PC-9 (cell line): ENCODE measurements at regions not wholly inside any gene's neighbourhood (a gene's known extent, or its start where the extent isn't known, plus 50 kb on each side); places are given as distances from the start of the nearest gene placed in this dataset.

Experiments used
- BruUV-seq: library from RNA; stranded (reverse); fragments of 400-500 nt; replicated peaks from 2 replicates; lab custom pipeline; 2021; lab: Mats Ljungman, UMichigan
- CTCF ChIA-PET: fragments of 300-600 bp; sonication (Branson Sonifier 250); formaldehyde crosslinking; loops from one replicate; lab custom pipeline; 2022; ENCODE audit warnings: antibody characterized with exemption; lab: Charles Lee
- POLR2A ChIA-PET: fragments of 300-600 bp; sonication (Branson Sonifier 250); formaldehyde crosslinking; loops from one replicate; lab custom pipeline; 2022; ENCODE audit warnings: antibody characterized with exemption; ENCODE audit not compliant: unreplicated experiment; lab: Charles Lee
- DNase-seq, 2 experiments: peaks; one replicate each; pipeline versions ENCODE4 v3.0.0 to v3.0.0-alpha.2; 2015 to 2022; ENCODE audit warnings: mixed read lengths in 1 of 2
- H2AFZ ChIP-seq: fragments of 200-600 bp; sonication (generic); 2 replicates; pipeline ENCODE4 v1.8.1; 2017; ENCODE audit warnings: antibody characterized with exemption
- H3F3A ChIP-seq: fragments of 200-600 bp; sonication (generic); 2 replicates; pipeline ENCODE4 v1.8.1; 2017; ENCODE audit warnings: antibody characterized with exemption, mild to moderate bottlenecking, low read depth; ENCODE audit not compliant: insufficient read depth
- H3K27ac ChIP-seq: fragments of 200-600 bp; sonication (generic); 2 replicates; pipeline ENCODE4 v1.6.1; 2016; ENCODE audit warnings: mixed run types
- H3K27me3 ChIP-seq: fragments of 200-600 bp; sonication (generic); 2 replicates; pipeline ENCODE4 v1.6.1; 2016; ENCODE audit warnings: low read depth, mixed run types; ENCODE audit not compliant: insufficient read depth
- H3K36me3 ChIP-seq: fragments of 200-600 bp; sonication (generic); 2 replicates; pipeline ENCODE4 v1.6.1; 2016; ENCODE audit warnings: low read depth, mixed run types
- H3K4me1 ChIP-seq: fragments of 200-600 bp; sonication (generic); replicated peaks from 2 replicates; pipeline ENCODE4 v1.6.1; 2016; ENCODE audit warnings: mixed run types; ENCODE audit not compliant: insufficient read depth
- H3K4me2 ChIP-seq: fragments of 200-600 bp; sonication (generic); 2 replicates; pipeline ENCODE4 v1.6.1; 2017; ENCODE audit warnings: mixed run types
- H3K4me3 ChIP-seq: fragments of 200-600 bp; sonication (generic); 2 replicates; pipeline ENCODE4 v1.6.1; 2016; ENCODE audit warnings: mixed run types
- H3K79me2 ChIP-seq: fragments of 200-600 bp; sonication (generic); 2 replicates; pipeline ENCODE4 v1.6.1; 2017; ENCODE audit warnings: low read depth, mixed run types
- H3K9me2 ChIP-seq: fragments of 200-600 bp; sonication (generic); 2 replicates; pipeline ENCODE4 v1.8.1; 2017; ENCODE audit warnings: mild to moderate bottlenecking; ENCODE audit not compliant: insufficient read depth
- H3K9me3 ChIP-seq: fragments of 200-600 bp; sonication (generic); 2 replicates; pipeline ENCODE4 v1.8.1; 2016; ENCODE audit warnings: low read depth; ENCODE audit not compliant: insufficient read depth
- H4K20me1 ChIP-seq: fragments of 200-600 bp; sonication (generic); 2 replicates; pipeline ENCODE4 v1.8.1; 2017; ENCODE audit not compliant: insufficient read depth
- EZH2 ChIP-seq: fragments of 200-600 bp; sonication (generic); IDR thresholded peaks from 2 replicates; pipeline ENCODE4 v1.8.0; 2017; ENCODE audit warnings: antibody characterized with exemption, low read depth
- intact Hi-C: fragments of 100-400 bp; cut with micrococcal nuclease; formaldehyde crosslinking; loops from one replicate; pipeline ENCODE4 v1.10.0; 2022; ENCODE audit not compliant: unreplicated experiment
- TF ChIP-seq, protein P1 (sequence below): fragments of 200-600 bp; sonication (generic); conservative IDR thresholded peaks from 2 replicates; pipeline ENCODE4 v1.6.1; 2017; ENCODE audit warnings: mixed run types, antibody characterized with exemption, mild to moderate bottlenecking, moderate library complexity

DNA sequence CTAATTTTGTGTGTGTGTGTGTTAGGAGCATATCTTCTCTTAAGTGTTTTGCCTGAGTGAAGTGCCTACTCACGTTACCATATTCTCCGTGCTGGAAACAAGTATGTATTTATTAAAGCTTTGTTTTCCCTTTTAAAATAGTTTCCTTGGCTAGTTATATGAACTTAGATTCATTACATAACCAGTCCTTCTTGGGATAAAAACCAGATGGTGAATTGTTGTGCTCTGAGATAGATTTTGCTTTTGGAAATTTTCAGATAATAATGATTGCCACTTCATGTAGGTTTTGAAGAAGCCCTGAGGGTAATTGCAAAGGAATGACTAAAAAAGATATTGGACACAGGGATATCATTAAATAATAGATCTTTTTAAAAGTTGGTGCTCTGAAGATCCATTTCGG, 390.2 kb upstream of the SGO1 start:
- Histone ChIP-seq H3K27ac (no peak overlapping the region), H3K9me2 (no peaks in the 10 kb centered on the region), H3K36me3 (no peaks in the 10 kb centered on the region), H3K4me3 (no peak overlapping the region), H3K4me2 (no peak overlapping the region), H2AFZ (no peak overlapping the region), H3K9me3 (no peaks in the 10 kb centered on the region), H4K20me1 (no peaks in the 10 kb centered on the region), H3F3A (no peaks in the 10 kb centered on the region), H3K4me1 (no peaks in the 10 kb centered on the region), H3K79me2 (no peaks in the 10 kb centered on the region), H3K27me3 (no peaks in the 10 kb centered on the region)
- no peak for DNase-seq
- CTCF ChIA-PET, result no interaction called here
- intact Hi-C loops, result no loop called here
- TF ChIP-seq, protein P1, sequence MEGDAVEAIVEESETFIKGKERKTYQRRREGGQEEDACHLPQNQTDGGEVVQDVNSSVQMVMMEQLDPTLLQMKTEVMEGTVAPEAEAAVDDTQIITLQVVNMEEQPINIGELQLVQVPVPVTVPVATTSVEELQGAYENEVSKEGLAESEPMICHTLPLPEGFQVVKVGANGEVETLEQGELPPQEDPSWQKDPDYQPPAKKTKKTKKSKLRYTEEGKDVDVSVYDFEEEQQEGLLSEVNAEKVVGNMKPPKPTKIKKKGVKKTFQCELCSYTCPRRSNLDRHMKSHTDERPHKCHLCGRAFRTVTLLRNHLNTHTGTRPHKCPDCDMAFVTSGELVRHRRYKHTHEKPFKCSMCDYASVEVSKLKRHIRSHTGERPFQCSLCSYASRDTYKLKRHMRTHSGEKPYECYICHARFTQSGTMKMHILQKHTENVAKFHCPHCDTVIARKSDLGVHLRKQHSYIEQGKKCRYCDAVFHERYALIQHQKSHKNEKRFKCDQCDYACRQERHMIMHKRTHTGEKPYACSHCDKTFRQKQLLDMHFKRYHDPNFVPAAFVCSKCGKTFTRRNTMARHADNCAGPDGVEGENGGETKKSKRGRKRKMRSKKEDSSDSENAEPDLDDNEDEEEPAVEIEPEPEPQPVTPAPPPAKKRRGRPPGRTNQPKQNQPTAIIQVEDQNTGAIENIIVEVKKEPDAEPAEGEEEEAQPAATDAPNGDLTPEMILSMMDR, result no peak
- TF ChIP-seq EZH2, result no peak
- BruUV-seq, result no TSS peak
- POLR2A ChIA-PET, result no interaction called here

DNA sequence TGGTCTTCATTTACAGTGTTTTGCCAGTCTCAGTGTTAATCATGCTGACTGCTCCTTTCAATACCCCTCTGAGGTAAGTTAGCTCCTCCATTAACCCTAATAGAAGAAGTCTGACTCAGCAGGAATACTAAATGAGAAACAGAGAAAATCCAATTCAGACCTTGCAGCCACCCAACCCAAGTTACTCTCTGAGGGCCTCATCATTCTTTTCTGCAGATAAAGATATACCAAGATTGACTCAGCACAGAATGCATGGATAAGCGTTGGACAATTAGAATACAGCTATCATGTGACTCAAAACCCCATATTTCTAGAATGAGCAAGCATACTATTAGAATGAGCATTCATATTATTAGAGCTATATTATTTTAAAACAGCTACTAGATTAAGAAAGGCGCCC, 389.1 kb upstream of the SGO1 start:
- Histone ChIP-seq H3K4me1 (no peaks in the 10 kb centered on the region), H3K36me3 (no peaks in the 10 kb centered on the region), H3K4me2 (no peak overlapping the region), H3K27ac (no peak overlapping the region), H3K9me2 (no peaks in the 10 kb centered on the region), H3K4me3 (no peak overlapping the region), H4K20me1 (no peaks in the 10 kb centered on the region), H2AFZ (no peak overlapping the region), H3K9me3 (no peaks in the 10 kb centered on the region), H3F3A (no peaks in the 10 kb centered on the region), H3K79me2 (no peaks in the 10 kb centered on the region), H3K27me3 (no peaks in the 10 kb centered on the region)
- TF ChIP-seq, protein P1, result no peak
- no peak for TF ChIP-seq EZH2
- CTCF ChIA-PET, result no interaction called here
- POLR2A ChIA-PET, result no interaction called here
- intact Hi-C loops, result no loop called here
- no TSS peak for BruUV-seq
- DNase-seq, result no peak

DNA sequence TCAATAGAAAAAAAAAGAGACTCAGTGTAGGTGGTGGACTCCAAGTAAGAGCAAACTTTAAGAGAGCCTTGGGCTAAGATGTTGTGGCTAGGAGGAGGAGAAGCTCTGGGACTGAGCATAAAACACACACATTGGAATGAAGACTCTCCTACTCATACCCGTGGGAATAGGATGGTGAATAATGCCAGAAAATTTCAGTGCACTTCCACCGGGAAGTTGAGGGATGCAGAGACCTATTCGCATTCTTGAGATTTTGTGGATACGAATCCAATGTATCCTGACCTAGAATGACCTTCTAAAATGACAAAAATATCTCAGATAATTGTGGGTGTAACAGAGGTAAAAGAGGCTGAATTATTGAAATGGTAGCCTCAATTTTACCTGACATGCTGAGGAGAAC, 388.7 kb upstream of the SGO1 start:
- Histone ChIP-seq H3K79me2 (no peaks in the 10 kb centered on the region), H2AFZ (no peak overlapping the region), H4K20me1 (no peaks in the 10 kb centered on the region), H3K9me3 (no peaks in the 10 kb centered on the region), H3K4me3 (no peak overlapping the region), H3K27me3 (no peaks in the 10 kb centered on the region), H3K9me2 (no peaks in the 10 kb centered on the region), H3K36me3 (no peaks in the 10 kb centered on the region), H3K4me2 (no peak overlapping the region), H3K27ac (no peak overlapping the region), H3K4me1 (no peaks in the 10 kb centered on the region), H3F3A (no peaks in the 10 kb centered on the region)
- no peak for DNase-seq
- POLR2A ChIA-PET, result no interaction called here
- no TSS peak for BruUV-seq
- CTCF ChIA-PET, result no interaction called here
- TF ChIP-seq, protein P1, result no peak
- no peak for TF ChIP-seq EZH2
- intact Hi-C loops, result no loop called here
